ENCODE measurements at regions not wholly inside any gene's neighbourhood (a gene's known extent, or its start where the extent isn't known, plus 50 kb on each side); places are given as distances from the start of the nearest gene placed in this dataset.

DNA sequence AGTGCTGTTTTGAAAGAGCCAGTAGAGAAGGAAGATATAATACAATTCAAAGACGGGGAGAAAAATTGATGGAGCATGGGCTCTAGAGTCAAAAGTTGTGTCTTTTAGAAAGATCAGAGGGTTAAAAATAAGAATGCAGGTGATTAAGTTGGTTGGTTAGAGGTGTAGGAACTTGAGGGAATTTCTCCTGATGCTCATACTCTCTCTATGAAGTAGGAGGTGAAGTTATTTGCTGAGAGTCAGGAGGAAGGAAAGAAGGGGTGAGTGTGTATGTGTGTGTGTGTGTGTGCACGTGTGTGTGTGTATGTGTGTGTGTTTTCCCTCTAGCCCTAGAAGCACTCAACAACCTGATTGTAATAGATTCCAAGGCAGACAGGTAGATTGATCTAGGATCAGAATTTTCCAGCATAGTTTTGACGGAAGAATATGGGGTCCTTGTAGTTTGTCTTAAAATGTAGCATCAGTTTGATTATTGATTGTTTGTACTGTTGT is 88.3 kb upstream of the MACF1 start:
- no peak overlapping the region for H3K27ac ChIP-seq
- intact Hi-C loops (cut with DNase I; ENCODE audit: low total_unique reads) (no loop called here), in situ Hi-C loops (cut with MboI; ENCODE audit: low sequenced_read_pairs in 4 of 4) (loop anchor here in 1 of 4 donors (25.0 kb wide), 1 partner anchor 421 kb away; no protein-coding TSS in a partner anchor)

DNA sequence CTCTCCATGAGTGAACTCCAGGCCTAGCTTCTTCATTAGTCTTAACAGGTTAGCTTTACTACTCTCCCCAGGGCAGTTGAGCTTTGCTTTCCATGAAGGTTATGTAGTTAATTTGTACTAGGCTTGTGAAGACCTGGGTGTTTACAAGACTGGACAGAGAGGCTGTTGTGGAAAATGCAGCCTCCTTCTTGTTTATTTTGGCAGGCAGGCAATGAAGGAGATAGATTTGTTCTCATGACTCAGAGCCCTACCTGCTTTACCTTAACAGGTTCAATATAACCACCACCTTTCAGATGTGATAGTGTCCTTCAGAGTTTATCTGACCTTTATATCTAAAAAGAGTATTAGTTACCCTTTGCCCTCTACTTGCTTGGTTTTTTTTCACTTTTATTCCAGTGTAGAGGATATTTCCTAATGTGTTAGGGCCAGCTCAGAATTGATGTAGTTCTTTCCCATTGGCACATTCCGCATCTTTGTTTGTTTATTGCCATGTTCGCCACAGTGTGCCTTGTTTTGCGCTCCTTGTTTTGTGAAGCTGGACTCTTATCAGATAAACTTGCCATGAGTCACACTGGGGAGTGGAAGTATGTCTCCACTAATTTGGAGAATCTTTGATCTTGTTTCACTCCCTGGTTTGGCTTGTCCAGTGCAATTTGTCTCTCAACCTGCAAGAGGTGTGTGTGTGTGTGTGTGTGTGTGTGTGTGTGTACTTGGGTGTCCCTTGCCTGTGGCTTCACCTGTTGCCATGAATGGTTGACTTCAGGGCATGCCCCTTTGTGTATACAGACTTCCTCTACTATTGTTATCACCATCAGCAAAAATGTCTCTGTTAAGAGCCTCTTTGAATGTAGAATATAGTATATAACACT is 87.4 kb upstream of the MACF1 start:
- H3K27me3 ChIP-seq = no peaks in the 10 kb centered on the region
- H3K9me3 ChIP-seq = no peaks in the 10 kb centered on the region
- no peaks in the 10 kb centered on the region for H3K36me3 ChIP-seq
- ATAC-seq (no peak), DNase-seq (no peak)
- peaks cover 51 to 53% of the 10 kb centered on the region in 2 donors for H3K4me1 ChIP-seq
- in situ Hi-C loops (cut with MboI; ENCODE audit: low sequenced_read_pairs in 4 of 4) (loop anchor here in 1 of 4 donors (25.0 kb wide), 1 partner anchor 420 kb away; no protein-coding TSS in a partner anchor), intact Hi-C loops (cut with DNase I; ENCODE audit: low total_unique reads) (no loop called here)
- H3K4me3 ChIP-seq = no peak overlapping the region
- peak overlapping the region in 2 of 4 donors; percentile 14 to 59 for H3K27ac ChIP-seq
- no peak for TF ChIP-seq POLR2A (IDR thresholded peaks at IDR 0.05)
- TF ChIP-seq, protein P1, sequence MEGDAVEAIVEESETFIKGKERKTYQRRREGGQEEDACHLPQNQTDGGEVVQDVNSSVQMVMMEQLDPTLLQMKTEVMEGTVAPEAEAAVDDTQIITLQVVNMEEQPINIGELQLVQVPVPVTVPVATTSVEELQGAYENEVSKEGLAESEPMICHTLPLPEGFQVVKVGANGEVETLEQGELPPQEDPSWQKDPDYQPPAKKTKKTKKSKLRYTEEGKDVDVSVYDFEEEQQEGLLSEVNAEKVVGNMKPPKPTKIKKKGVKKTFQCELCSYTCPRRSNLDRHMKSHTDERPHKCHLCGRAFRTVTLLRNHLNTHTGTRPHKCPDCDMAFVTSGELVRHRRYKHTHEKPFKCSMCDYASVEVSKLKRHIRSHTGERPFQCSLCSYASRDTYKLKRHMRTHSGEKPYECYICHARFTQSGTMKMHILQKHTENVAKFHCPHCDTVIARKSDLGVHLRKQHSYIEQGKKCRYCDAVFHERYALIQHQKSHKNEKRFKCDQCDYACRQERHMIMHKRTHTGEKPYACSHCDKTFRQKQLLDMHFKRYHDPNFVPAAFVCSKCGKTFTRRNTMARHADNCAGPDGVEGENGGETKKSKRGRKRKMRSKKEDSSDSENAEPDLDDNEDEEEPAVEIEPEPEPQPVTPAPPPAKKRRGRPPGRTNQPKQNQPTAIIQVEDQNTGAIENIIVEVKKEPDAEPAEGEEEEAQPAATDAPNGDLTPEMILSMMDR (IDR thresholded peaks at IDR 0.05 in 4 of 5, conservative IDR thresholded peaks at IDR 0.05 in 1 of 5) = no peak

More for the DNA sequence above, 88.3 kb upstream of the MACF1 start:
- Histone ChIP-seq H3K9me3 (no peaks in the 10 kb centered on the region), H3K4me3 (no peak overlapping the region), H3K36me3 (no peaks in the 10 kb centered on the region), H3K4me1 (peaks cover 51 to 53% of the 10 kb centered on the region in 2 donors), H3K27me3 (no peaks in the 10 kb centered on the region)
- DNase-seq = no peak
- ATAC-seq = no peak
- no peak for TF ChIP-seq POLR2A (IDR thresholded peaks at IDR 0.05)
- TF ChIP-seq, protein P1 (IDR thresholded peaks at IDR 0.05 in 4 of 5, conservative IDR thresholded peaks at IDR 0.05 in 1 of 5) = no peak

DNA sequence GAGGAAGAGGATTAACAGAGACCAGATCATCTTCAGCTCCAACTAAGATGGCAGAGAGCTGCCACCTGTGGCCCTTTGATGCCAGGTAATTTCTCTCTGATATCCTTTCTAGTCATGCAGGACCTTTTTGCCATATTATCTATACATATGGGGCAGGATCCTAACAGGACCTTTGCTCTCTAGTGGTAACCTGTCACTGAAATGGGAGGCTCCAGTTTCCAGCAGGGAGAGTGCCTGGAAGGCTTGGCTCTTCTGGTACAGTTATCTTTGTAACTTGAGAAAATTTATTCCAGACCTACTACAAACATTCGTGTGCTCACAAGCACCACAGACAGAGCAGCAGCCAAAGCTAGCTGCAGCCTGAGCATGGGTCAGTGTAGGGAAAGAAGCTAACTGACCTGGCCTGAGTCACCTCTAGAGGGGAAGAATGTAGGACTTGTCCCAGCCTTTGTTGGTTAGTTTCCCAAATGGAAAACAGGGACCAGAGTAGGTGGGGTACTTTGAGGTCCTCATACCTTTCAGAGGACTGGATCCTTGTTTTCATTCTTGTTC is 86.5 kb upstream of the MACF1 start:
- Histone ChIP-seq H3K4me1 (peaks cover 51 to 52% of the 10 kb centered on the region in 2 donors), H3K27ac (peak overlapping the region; percentile 37 to 59 (median 48)), H3K9me3 (no peaks in the 10 kb centered on the region), H3K4me3 (no peak overlapping the region), H3K36me3 (no peaks in the 10 kb centered on the region), H3K27me3 (no peaks in the 10 kb centered on the region)
- intact Hi-C loops (cut with DNase I; ENCODE audit: low total_unique reads) (no loop called here), in situ Hi-C loops (cut with MboI; ENCODE audit: low sequenced_read_pairs in 4 of 4) (loop anchor here in 1 of 4 donors (25.0 kb wide), 1 partner anchor 419 kb away; no protein-coding TSS in a partner anchor)
- TF ChIP-seq POLR2A (IDR thresholded peaks at IDR 0.05) = no peak
- TF ChIP-seq, protein P1 (IDR thresholded peaks at IDR 0.05 in 4 of 5, conservative IDR thresholded peaks at IDR 0.05 in 1 of 5) = no peak
- ATAC-seq (peak; percentile 56 to 77), DNase-seq (no peak)

DNA sequence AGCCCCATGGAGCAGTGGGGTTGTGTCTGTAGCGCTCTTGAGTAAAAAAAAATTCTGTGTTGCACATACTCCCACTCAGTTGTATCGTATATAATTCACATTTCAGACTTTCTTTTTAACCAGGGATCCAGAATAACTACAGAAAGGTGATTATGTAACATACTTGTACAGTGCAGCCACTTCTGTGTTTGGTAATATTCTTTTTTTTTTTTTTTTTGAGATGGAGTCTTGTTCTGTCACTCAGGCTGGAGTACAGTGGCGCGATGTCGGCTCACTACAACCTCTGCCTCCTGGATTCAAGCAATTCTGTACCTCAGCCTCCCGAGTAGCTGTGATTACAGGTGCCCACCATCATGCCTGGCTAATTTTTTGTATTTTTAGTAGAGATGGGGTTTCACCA is 82.4 kb upstream of the MACF1 start:
- TF ChIP-seq, protein P1 (IDR thresholded peaks at IDR 0.05 in 4 of 5, conservative IDR thresholded peaks at IDR 0.05 in 1 of 5) = no peak
- TF ChIP-seq POLR2A (IDR thresholded peaks at IDR 0.05) = no peak
- Histone ChIP-seq H3K9me3 (no peaks in the 10 kb centered on the region), H3K27me3 (no peaks in the 10 kb centered on the region), H3K4me3 (no peak overlapping the region), H3K27ac (no peak overlapping the region), H3K4me1 (peaks cover 27 to 30% of the 10 kb centered on the region in 2 donors), H3K36me3 (peaks cover 0 to 5% of the 10 kb centered on the region in 2 donors)
- ATAC-seq (no peak), DNase-seq (no peak)
- in situ Hi-C loops (cut with MboI; ENCODE audit: low sequenced_read_pairs in 4 of 4) (loop anchor here in 1 of 4 donors (25.0 kb wide), 1 partner anchor 415 kb away; no protein-coding TSS in a partner anchor), intact Hi-C loops (cut with DNase I; ENCODE audit: low total_unique reads) (no loop called here)
